NCI-H345 treated with DMSO at 0.1 percent for 48 hours (cell line): ENCODE measurements at regions not wholly inside any gene's neighbourhood (a gene's known extent, or its start where the extent isn't known, plus 50 kb on each side); places are given as distances from the start of the nearest gene placed in this dataset.

ENCODE experiments used
- DNase-seq: peaks from one replicate; lab custom pipeline; 2025; ENCODE audit not compliant: unreplicated experiment; lab: John Stamatoyannopoulos, UW

DNA sequence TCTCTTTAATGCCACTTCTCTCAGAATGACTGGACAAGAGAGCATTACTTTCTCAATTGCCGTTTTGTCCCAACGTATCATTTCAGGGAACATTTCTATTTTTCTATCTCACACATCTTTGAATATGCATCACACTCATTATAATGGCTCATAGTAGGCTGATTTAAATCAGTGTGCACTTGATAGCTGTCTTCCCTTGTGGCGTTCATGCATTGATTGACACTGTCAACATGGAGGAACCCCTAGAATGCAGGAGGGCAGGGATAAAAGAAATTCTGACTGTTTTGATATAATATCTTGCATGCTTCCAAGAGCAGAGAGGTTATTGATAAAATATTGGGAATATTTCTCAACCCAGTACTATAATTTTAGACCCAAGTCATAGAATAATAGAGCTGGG is 1528.9 kb upstream of the FLRT2 start:
- DNase-seq, result no peak

DNA sequence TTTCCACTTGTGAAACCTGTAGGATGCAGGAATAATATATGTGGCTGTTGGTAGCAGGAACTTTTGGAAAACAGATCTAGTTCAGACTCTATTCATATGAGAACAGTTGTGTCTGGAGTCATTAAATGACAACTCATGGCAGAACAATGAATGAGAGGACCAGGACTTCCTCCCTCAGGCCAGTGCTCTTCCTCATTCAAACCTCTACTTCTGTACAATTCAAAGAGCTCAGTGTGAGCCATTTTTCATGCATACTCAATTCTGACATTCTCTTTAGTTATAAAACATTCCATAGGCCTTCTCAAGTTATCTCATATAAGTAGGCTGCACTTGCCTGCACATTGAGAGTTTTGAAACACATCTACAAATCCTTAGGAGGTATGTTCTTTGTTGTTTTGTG is 1526.6 kb upstream of the FLRT2 start:
- no peak for DNase-seq

DNA sequence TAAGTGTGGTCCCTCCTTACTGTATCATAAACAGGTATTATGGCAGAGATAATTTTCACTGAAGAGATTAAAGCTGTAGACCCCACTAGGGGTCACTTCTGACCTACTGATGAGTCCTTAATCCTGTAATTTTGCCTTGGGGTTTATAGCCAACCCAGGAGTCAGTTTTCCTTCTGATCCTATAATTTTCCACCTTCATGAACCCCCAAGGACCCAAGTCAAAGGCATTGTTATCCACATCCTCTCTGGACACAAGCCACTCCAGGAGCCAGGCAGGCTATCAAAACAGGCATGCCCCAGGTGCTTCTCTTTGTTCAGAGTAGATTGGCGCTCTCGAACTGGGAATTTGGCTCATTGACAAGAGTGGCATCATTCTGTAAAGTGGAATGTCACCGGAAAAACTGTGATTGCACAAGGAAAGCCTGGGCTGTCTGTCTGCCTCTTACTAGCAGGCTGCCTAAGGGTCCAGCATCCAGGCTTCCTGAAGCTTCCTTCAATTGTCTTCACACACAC is 1523.2 kb upstream of the FLRT2 start:
- DNase-seq, result peak; percentile 89

DNA sequence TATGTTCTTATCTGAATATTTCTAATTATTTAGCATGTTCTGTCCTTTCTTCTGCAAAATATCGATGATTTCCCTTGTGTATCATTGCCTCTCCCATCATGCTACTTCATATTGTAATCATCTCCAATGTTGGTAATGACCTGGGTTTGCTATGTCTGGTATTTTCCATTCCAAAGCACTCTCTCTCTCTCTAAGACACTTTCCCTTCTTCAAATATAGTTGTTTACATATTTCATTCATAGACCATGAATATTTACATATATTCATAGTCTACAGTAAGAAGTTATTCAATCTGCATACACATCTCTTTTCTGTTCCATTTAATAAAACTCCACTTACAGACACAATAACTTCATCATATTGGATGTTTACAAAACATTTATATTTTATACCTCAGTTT is 1516.5 kb upstream of the FLRT2 start:
- DNase-seq, result no peak

DNA sequence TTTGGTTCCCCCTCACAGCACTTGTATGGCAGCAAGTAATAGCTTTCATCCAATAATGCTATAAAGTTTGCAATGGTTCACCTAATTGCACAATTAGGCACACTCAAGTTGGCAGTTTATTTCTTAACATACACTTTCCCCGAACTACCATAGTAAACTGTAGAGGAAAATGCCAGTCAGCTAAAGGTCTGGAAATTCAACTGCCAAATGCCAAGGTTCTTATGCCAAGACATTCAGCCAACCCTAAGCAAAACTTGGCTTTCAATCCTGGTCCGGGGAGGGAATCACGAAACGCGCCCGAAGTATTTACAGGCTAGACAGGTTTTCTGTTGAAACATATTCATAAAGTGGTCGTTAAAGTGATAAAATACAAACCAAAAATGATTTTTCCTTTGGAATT is 1512.4 kb upstream of the FLRT2 start:
- no peak for DNase-seq

DNA sequence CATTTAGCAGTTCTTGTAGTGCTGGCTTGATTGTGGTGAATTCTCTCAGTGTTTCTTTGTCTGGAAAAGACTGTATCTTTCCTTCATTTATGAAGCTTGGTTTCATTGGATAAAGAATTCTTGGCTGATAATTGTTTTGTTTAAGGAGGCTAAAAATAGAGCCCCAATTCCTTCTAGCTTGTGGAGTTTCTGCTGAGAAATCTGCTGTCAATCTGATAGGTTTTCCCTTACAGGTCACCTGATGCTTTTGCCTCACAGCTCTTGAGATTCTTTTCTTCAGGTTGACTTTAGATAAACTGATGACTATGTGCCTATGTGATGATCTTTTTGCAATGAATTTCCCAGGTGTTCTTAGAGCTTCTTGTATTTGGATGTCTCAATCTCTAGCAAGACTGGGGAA is 1508.5 kb upstream of the FLRT2 start:
- no peak for DNase-seq

DNA sequence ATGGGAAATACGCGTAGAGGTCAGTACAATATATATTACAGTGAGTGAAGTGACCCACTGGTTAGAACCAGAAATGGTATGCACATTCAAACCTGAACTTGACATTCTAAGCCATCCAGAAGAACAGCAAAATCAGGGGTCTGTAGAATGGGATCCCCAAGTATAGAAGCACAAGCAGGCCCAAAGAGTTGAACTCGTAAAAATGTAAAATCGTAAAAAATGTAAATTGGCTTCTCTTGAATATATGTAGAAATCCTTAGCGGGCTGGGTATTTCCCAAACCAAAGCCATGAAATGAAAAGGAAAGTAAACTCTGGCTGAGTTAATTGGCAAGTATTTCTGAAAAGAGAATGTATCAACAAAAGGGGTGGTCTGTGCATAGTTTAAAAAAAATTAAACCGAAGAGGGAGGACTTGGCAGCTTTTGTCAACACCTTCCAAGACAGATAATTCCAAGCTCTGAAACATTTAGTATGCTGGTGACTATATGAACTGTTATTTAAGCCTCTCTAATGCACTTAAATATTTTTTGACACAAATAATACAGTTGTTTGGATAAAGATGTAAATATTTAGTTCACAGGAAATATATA is 1505.6 kb upstream of the FLRT2 start:
- DNase-seq, result no peak

DNA sequence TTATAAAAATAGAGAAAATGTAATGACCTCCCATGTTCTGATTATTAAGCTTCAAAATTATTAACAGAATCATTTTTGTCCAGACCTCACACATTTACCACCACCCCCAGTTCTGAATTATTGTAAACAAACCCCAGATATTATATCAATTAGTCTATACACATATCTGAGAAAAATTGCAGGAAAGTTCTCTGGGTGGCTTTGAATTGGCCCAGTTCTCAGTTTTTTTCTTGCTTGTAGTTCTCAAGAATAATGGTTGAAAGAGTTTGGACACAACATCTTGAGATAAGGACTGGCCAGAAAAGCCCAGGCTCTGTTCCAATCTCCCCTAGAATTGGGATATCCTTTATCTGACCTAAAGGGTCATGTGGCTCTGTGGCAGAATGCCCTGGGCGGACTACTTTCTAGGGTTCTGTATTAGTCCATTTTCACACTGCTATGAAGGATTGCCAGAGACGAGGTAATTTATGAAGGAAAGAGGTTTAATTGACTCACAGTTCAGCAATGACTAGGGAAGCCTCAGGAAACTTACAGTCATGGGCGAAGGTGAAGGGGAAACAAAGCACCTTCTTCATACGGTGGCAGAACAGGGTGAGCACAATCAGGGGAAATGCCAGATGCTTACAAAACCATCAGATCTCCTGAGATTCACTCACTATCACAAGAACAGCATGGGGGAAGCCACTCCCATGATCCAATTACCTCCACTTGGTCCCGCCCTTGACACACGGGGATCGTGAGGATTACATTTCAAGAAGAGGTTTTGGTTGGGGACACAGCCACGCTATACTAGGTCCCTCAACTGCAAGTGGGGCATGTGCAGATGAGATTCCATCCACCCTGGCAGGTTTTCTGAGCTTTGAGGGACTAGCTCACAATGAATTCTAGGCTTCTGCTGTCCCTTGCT is 1504.6 kb upstream of the FLRT2 start:
- DNase-seq, result no peak

DNA sequence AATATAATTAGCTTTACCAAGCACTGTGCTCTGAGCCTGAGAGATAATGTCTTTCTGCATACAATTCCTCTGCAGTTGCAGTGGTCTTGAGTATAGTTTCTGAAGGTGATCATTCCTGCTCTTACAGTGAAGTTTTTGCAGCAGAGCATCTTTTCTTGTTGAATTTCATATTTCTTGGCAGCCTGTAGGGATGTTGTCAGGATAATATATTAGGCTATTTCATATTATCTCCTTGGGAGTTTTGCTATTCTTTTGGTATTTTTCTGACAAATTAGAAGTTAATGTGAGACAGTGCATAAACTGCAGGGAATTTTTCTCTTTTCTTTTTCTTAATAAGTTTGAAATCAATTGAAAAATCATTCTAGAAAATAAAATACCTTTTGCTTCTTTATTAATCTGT is 1502.6 kb upstream of the FLRT2 start:
- DNase-seq, result no peak

DNA sequence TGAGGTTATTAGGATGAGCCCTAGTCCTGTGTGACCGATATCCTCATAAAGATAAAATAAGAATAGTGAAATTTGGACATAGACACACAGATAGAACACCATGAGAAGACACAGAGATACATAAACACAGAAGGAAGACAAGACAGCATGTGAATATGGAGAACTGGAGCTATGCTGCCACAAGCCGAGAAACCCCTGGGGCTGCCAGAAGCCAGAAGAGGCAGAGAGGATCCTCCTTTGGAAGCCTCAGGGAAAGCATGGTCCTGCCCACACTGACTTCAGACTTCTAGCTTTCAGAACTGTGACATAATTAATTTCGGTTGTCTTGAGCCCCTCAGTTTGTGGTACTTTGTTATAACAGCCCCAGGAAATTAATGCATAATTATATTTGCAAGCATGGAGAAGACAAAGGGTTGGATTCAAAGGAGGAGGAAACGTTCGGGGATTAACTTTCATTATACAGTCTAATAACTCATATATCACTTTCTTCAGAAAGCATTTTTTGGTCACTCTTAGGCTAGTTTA is 1501.8 kb upstream of the FLRT2 start:
- DNase-seq, result no peak

DNA sequence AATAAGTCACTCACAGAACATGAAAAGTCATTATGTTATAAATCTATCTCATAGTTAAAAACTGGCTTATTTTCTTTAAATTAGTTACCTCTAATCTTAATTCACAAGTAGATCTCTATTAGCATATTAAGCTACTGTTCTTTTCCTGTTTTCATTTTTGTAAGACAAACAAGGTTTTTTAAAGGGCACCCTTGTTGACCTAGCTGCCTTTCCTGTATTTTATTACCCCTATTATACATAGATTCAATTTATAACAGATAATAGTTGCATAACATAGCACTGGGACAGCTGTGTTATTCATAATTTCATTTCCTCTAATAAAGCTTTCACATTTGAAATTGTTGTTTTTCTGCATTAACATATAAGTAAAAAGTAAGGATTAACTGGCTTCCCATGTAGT is 1500.7 kb upstream of the FLRT2 start:
- no peak for DNase-seq

DNA sequence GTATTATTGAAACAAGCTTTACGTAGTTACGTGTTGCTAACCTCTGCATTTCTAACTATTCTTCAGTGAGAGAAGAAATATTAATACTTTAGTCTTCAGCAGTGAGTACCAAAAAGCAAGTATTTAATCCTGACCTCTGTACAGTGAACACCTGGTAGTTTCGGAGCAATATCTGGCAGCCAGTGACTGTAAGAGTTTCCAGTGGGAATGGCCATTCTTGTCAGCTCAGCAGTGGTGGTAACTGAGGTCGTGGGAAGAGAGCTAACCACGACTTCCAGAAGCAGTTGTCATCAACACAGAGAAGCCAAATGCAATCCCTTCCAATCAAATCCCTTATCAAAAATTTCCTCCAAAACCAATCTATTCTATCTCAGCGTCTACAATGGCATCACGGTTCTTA is 1500.2 kb upstream of the FLRT2 start:
- DNase-seq, result no peak

DNA sequence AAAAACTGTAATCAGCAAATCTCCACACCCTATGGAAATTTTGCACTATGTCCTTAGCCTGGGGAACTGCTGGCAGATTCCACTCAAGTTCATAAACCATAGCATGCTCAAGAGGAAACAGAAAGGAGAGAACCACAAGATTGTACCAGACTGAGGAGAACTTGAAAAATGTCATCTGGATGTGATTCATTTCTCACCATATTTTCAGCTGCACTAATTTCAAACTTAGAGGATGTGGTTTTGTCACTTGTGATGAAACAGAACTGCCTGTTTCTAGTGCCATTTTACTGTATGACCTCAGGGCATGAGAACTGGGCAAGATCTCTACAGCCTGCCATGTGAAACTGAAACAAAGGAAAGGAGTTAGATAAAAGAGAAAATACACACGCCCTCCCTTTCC is 1493.1 kb upstream of the FLRT2 start:
- no peak for DNase-seq

DNA sequence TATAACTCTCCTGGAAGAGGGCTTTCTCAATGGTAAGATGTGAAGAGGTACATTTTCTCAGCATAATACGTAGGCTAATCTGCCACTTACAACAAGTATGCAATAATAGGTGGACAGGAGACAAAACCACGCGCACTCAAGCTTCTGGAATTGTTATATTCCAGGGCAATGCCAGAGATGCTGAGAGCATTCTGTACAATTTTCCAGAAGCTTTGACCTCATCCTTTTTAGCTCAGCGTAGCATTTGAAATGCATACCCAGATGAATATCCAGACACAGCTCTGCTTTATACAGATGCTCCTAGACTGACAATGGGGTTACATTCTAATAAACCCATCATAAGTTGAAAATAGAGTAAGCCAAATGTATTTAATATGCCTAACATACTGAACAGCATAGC is 1492.4 kb upstream of the FLRT2 start:
- no peak for DNase-seq

DNA sequence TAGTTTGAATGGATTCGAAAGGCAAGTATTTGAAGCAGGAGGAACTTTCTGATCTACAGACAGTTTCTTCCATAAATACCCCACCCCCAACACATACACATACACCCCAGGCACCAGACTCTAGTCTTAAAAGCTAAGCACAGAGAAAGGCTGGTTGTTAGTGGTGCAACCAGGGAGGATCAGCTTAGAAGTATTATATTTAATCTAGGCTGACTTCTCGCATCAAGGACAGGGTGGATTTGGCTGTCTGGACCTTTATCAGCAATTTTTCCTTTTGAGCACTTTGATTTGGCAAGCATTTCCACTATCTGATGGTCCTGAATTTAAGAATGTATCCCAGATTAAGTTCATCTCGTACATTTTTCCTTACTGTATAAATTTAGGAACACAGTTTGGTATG is 1489.8 kb upstream of the FLRT2 start:
- DNase-seq, result no peak

DNA sequence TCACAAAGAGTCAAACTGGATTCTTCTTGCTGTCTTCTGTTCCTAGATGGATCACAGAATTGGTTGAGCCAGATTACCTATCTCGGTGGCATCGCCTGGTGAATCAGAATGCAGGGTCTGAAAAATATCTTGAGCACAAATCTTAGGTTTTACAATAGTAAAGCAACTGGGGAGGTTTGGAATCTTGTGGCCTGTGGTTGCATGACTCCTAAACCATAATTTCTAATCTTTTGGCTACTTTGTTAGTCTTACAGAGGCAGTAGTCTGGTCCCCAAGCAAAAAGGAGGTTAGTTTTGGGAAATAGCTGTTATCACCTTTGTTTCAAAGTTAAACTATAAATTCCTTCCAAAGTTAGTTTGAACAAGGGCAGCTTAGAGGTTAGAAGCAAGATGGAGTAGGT is 1488.5 kb upstream of the FLRT2 start:
- DNase-seq, result no peak

DNA sequence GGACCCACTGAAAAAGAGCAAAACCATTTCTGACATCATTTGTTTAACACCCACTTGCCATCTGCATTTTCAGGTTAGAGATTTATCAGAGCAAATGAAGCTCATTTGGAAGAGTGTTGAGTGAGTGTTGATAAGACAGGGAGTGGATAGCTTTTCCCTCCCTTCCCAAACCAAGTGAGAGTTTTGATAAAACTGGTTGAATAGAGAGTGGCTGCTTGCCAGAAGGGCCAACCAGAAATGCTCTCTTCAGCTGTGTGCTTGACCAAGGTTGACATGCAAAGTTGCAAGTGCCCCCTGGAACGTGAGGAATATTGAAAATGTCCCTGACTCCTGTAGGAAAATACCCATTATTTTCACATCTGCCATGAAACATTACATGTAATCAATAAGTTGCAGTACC is 1487.0 kb upstream of the FLRT2 start:
- DNase-seq, result peak; percentile 38

DNA sequence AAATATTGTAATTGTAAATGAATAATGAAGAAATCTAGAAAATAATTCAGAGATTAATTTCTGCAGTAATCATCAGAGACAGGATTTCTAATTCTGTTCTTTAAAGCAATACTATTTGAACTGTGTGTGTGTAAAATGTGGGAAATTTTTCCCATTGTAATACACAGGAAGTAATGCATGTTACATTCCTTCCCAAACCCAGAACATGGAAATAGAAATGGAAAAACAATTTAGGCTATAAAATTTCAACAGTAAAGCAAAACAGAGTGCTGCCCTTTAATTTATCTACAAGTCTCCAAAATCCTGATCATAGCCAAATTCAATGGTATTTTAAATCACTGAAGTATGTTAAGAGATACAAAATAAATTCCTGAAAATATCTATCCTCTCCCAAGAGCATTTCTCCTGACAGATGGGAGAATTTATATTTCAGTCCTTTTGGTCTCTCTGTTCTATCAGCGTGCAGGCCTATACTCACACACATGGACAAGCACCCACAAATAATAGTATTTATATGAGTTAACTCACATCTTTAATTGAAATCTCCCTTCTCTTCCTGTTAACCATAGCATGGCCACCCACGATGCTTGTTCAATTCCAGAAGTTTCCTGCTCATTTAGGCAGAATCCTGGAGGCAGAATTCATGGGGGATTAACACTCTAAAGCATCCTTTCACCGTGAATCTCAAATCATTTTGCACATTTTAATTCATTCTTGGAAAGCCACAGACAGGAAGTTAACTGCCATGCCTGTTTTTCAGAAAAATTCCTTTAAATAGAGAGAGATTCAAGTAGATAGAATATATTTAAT is 1465.4 kb upstream of the FLRT2 start:
- no peak for DNase-seq

DNA sequence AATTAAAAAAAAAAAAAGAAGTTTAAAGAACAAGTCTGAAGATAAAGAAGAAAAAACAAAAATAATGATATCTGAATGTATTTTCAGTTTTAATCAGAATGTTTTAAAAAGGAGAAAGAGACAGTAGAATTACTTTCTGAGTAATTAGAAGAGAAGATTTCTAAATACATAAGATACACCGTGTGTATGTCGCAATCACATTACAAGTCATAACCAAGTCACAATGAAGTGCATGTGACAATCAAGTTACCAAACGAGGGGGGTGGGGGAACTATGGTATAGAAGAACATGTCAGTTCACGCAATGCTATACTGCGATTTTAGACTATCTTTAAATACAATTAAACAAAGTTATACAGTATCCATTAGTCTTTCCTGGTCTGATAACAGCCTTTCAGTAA is 1464.1 kb upstream of the FLRT2 start:
- no peak for DNase-seq

DNA sequence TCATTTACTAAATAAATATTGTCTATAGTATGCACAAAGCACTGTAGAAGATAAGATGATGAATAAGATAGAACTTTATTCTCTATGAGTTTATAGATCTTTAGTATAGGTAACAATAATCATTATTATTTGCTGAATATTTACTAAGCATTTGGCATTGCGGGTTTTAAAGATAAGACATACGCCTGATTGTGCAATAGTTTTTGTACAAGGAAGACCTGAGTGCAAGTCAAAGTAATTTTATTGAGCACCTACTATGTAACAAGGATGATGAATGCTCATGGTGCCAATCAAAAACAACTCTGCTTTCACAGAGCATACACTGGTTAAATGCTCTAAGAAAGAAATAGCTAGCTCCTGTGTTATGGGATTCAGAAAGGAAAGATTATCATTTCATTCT is 1461.7 kb upstream of the FLRT2 start:
- DNase-seq, result no peak

DNA sequence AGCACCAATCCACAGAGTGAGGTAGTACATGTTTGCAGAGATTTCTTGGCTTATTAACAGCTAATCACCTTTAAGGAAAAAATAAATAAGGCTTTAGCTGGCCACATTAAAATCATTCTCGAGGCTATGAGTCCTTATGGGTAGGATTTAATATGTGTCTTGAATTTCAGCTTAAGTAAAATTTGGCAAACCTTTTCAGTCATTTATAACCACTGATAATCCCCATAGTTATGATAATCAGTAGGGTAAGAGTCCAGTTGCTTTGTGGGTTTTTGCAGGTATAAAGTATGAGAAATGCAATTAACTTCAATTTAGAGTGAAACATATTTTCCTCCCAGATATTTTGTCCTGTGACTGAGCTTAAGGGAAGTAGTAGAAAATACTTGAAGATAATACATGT is 1458.9 kb upstream of the FLRT2 start:
- no peak for DNase-seq

DNA sequence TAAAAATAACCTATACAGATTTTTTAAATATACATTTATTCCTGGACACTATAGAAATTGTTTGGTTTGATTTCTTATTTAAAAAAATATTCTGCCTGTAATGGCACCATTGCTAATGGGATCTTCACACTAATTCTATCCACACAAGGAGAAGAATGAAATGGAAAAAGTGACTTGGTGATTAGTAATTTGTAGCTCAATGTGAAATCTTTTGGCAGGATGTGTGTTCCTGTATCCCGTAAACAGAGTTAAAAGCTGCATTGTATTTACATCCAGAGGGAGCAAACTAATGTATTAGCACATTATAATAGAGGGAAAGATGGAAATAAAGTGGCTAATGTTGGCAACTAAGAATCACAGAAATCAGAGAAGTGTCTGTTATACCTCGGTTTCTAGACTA is 1455.3 kb upstream of the FLRT2 start:
- DNase-seq, result no peak
